Coronary artery (tissue), 2 donors: ENCODE measurements at regions not wholly inside any gene's neighbourhood (a gene's known extent, or its start where the extent isn't known, plus 50 kb on each side); places are given as distances from the start of the nearest gene placed in this dataset.

ENCODE experiments used
- DNase-seq: peaks from one replicate; pipeline ENCODE4 v3.0.0-alpha.2; 2017; ENCODE audit warnings: low spot score
- H3K27ac ChIP-seq, 2 donors: fragments of 200-600 bp; sonication (generic); one replicate each; pipeline ENCODE4 v1.5.1; 2016 to 2019
- H3K4me3 ChIP-seq: fragments of 200-600 bp; sonication (generic); 2 replicates; pipeline ENCODE4 v1.5.1; 2016; ENCODE audit warnings: mild to moderate bottlenecking, moderate library complexity
- TF ChIP-seq, protein P1 (sequence below): fragments of 200-600 bp; sonication (generic); IDR thresholded peaks from one replicate; pipeline ENCODE4 v1.5.1; 2019; ENCODE audit warnings: antibody characterized with exemption

DNA sequence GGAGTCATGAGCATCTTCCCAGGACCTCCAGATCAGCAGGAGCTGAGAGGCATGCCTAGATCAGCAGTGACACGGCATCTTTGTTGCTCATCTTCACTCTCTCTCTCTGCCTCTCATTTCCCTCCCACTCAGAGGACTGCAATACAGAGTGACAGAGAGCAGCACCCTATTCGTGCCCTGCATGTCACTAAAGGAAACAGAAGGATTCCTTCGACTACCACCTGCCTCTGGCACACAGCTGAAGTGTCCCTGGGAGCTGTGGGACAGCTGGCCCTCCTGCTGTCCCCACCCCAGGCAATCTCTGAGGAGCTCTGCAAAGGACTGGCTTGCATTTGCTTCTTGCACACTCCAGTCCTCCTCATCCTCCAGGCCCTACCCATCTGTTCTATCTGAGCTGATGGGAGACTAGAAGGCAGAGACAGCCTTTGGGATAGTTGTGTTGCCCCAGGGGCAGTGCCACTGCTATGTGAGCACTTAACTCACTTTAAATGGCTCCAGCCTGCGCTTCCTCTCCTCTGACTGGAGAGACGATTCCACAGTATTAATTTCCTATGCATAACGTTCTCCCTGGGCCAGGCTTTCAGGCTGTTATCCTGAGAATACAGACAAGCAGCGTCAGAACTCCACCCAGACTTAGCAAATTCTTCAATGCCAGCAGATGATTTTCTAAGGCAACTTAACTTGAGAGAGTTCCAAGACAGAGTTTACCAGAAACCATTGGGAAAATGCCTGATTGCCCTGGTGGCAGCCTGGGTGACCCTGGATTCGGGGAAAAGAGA, 167.6 kb upstream of the MAP1B start:
- DNase-seq: no peak
- Histone ChIP-seq H3K4me3 (no peak overlapping the region), H3K27ac (no peak overlapping the region)
- TF ChIP-seq, protein P1, sequence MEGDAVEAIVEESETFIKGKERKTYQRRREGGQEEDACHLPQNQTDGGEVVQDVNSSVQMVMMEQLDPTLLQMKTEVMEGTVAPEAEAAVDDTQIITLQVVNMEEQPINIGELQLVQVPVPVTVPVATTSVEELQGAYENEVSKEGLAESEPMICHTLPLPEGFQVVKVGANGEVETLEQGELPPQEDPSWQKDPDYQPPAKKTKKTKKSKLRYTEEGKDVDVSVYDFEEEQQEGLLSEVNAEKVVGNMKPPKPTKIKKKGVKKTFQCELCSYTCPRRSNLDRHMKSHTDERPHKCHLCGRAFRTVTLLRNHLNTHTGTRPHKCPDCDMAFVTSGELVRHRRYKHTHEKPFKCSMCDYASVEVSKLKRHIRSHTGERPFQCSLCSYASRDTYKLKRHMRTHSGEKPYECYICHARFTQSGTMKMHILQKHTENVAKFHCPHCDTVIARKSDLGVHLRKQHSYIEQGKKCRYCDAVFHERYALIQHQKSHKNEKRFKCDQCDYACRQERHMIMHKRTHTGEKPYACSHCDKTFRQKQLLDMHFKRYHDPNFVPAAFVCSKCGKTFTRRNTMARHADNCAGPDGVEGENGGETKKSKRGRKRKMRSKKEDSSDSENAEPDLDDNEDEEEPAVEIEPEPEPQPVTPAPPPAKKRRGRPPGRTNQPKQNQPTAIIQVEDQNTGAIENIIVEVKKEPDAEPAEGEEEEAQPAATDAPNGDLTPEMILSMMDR: no peak

DNA sequence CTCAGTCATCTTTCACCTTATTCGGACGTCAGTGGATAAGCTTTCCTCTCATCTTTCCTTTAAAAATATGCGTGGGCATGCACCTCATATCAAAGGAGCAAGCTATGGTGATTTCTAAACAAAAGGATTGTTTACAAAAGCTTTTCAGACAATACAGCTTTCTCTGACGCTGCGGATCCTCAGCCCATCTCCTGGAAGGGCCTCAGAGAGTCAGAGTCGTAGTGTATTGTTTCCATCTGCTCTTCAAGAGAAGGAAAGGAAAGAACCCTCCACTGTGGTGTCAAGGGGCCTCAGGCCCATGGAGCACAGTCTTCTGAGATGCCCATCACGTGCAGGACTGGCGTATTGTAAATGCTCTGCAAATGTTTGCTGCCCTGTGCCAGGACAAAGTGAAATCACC, 163.4 kb upstream of the MAP1B start:
- Histone ChIP-seq H3K4me3 (no peak overlapping the region), H3K27ac (no peak overlapping the region)
- no peak for DNase-seq
- TF ChIP-seq, protein P1: no peak

DNA sequence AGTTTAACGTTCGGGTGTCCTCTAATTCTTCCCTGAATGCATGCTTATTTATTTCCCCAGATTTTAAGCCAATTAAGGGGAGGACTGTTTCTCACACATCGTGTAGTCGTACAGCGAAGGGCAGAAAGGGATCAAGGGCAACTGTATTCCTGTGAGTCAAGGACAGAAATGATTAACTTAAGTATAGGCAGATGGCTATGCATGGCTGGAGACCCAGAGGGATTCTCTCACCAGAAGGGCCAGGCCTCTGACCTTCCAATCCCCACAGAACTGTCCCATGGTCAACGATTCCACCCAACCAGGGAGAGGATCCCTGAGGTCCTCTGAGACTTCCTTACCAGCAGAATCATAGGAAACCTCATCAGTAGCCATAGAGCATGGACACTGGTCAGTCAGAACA, 161.8 kb upstream of the MAP1B start:
- DNase-seq: no peak
- H3K4me3 ChIP-seq: no peak overlapping the region
- TF ChIP-seq, protein P1: no peak
- H3K27ac ChIP-seq: no peak overlapping the region

DNA sequence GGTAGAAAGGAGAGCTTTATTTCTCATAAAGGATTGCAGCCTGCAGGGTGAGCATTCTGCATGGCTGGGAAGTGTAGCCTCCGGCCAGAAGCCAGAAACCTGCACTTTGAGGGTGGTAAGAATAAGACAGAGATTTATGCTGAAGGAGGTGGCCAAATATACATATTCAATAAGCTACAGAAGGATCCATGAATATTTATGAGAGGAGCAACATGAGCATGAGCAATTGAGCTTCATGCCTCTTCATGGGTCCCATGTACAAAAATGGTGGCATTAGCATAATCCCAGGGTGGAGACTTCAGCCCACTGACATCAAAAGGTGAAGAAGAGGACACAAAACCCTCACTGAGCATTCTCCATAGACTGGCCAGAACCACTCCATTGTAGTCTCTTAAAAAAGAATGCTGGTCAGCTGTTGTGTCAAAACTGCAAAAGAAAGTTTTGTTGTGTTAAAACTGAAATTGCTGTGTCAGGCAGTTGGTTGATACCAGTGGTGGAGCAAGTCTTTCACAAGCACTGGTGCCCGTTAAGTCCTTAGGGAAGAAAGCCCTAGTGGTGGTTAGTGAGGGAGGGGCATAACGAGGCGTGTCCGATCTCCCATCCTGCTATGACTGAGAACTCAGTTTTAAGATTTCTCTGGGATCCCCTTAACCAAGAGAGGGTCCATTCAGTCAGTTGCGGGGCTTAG, 160.8 kb upstream of the MAP1B start:
- DNase-seq: no peak
- TF ChIP-seq, protein P1: no peak
- Histone ChIP-seq H3K27ac (no peak overlapping the region), H3K4me3 (no peak overlapping the region)

DNA sequence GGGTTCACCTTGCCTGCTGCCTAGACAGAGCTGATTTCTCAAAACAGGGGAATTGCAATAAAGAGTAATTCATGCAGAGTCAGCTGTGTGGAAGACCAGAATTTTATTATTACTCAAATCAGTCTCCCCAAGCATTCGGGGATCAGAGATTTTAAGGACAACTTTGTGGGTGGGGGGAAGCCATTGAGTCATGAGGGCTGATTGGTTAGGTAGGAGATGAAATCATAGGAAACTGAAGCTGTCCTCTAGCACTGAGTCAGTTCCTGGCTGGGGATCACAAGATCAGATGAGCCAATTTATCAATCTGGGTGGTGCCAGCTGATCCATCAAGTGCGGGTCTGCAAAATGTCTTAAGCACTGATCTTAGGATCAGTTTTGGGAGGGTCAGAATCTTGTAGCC, 159.1 kb upstream of the MAP1B start:
- no peak overlapping the region for H3K27ac ChIP-seq
- no peak for DNase-seq
- TF ChIP-seq, protein P1: no peak
- H3K4me3 ChIP-seq: no peak overlapping the region

DNA sequence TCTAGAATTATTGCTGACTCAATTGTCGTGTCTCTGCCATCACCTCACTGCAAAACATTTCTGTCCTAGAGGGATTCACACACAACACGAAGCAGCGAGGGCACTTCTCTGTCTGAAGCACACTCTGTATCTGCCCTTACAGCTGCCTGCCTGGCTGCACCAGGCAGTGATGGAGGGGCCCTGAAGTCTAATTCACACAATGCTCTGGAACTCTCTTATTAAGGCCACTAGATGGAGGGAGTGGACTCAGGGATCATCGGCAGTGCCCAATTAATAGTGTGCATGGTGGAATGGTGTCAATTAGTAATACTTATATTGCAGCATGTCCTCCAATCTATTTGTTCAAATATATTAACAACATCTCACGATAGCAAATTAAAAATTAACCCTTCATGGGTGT, 157.5 kb upstream of the MAP1B start:
- no peak for DNase-seq
- Histone ChIP-seq H3K4me3 (no peak overlapping the region), H3K27ac (no peak overlapping the region)
- TF ChIP-seq, protein P1: no peak

DNA sequence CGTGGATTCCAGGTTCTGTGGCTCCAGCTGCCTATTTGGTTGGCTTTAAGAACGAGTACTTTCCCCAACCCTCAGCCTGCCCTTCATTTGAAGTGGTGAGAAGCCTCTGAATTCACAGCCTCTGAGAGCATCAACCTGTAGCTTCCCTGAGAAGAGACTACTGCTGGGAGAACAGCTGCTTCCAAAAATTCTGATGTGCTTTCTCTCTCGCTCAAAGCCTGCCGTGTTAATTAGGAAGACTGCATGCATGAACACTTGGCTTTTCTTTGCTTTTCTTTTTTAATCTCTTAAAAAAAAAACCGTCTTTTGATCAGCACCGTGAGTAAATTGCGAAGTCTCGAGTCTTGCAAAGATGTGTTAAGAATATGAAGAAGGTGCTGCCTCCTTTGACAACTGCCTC, 153.4 kb upstream of the MAP1B start:
- no peak for DNase-seq
- TF ChIP-seq, protein P1: no peak
- H3K27ac ChIP-seq: no peak overlapping the region
- no peak overlapping the region for H3K4me3 ChIP-seq
